ENCODE measurements at regions not wholly inside any gene's neighbourhood (a gene's known extent, or its start where the extent isn't known, plus 50 kb on each side); places are given as distances from the start of the nearest gene placed in this dataset.

- TF ChIP-seq CTCF (IDR thresholded peaks at IDR 0.05) = no peak
- TF ChIP-seq POLR2A (IDR thresholded peaks at IDR 0.05) = no peak
Observed at GRCh38 chr2:217459016-217459415, 543.8 kb downstream of the TNS1 start.

All from uterus (tissue), 2 donors.